ENCODE measurements at regions not wholly inside any gene's neighbourhood (a gene's known extent, or its start where the extent isn't known, plus 50 kb on each side); places are given as distances from the start of the nearest gene placed in this dataset.

DNA sequence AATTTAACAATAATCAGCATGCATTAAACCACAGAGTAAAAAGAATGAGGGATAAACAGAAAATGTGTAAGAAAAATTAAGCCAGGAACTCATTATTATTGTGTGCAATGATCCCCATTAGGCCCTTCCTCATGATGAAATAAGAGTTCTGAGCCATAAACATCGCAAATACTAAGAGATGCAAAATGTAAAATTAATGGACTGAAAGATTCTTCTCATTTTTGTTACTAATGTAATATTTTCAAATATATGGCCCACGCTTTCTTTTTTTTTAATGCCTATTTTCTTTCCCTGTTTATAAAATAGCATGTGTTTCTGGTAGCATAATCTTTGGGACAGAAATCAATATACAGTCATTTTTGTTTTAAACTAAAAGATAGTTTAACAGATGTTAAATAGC lies 281.0 kb downstream of the PDGFC start:
- no peaks in the 10 kb centered on the region for H3K9me3 Mint-ChIP-seq
- peaks cover 5% of the 10 kb centered on the region for H3K27me3 Mint-ChIP-seq (ENCODE audit: low read depth)
- TF ChIP-seq, protein P1, sequence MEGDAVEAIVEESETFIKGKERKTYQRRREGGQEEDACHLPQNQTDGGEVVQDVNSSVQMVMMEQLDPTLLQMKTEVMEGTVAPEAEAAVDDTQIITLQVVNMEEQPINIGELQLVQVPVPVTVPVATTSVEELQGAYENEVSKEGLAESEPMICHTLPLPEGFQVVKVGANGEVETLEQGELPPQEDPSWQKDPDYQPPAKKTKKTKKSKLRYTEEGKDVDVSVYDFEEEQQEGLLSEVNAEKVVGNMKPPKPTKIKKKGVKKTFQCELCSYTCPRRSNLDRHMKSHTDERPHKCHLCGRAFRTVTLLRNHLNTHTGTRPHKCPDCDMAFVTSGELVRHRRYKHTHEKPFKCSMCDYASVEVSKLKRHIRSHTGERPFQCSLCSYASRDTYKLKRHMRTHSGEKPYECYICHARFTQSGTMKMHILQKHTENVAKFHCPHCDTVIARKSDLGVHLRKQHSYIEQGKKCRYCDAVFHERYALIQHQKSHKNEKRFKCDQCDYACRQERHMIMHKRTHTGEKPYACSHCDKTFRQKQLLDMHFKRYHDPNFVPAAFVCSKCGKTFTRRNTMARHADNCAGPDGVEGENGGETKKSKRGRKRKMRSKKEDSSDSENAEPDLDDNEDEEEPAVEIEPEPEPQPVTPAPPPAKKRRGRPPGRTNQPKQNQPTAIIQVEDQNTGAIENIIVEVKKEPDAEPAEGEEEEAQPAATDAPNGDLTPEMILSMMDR (IDR thresholded peaks at IDR 0.05; ENCODE audit: unreplicated experiment in 3 of 3), result no peak
- no peaks in the 10 kb centered on the region for H3K36me3 Mint-ChIP-seq (ENCODE audit: low read depth)
- H3K4me3 Mint-ChIP-seq, result no peak overlapping the region
- no peak overlapping the region for H3K27ac Mint-ChIP-seq
- peaks cover 60% of the 10 kb centered on the region for H3K4me1 Mint-ChIP-seq

DNA sequence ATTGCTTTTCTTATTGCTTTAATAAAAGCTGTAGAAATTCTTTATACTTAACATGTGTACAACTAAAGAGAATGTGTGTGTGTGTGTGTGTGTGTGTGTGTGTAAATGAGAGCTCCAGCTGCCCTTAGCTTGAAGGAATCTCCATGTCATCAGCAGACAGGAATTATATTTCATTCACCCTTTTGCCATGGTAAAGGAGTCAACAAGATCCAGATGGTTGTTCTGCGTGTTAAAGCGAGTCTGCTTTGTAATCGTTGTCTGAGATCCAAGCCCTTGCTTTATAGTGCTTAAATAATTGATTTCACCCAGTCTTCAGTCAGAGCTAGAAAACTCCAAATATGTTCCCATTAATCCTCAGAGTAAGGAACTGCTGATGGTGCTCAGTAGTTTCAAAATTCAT lies 285.5 kb downstream of the PDGFC start:
- Mint-ChIP-seq H3K27ac (peak overlapping the region; percentile 19 to 80 (median 36)), H3K9me3 (no peaks in the 10 kb centered on the region), H3K36me3 (ENCODE audit: low read depth) (no peaks in the 10 kb centered on the region), H3K27me3 (ENCODE audit: low read depth) (no peaks in the 10 kb centered on the region), H3K4me1 (peaks cover 35% of the 10 kb centered on the region), H3K4me3 (peak overlapping the region in 1 of 3 experiments; percentile 13)
- TF ChIP-seq, protein P1 (IDR thresholded peaks at IDR 0.05; ENCODE audit: unreplicated experiment in 3 of 3), result no peak

DNA sequence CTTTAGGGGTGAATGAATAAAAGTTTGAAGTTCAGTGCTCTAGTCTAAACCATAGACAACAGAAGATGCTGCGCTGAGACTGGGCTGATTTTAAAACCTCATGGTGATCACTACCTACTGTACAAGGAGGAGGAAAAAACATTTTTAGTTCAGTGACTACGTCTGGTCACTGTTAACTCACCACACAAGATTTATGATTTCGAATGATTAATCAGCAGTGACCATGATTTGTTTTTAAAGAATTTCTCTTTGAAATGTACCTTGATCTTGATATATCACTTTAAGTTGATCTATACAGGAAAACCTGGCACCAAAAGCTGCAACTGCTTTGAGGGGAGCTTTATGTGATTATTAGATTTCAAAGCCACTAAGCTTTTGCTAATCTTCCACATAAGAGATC lies 286.3 kb downstream of the PDGFC start:
- peak overlapping the region in 2 of 3 experiments; percentile 36 to 80 for H3K27ac Mint-ChIP-seq
- peaks cover 35% of the 10 kb centered on the region for H3K4me1 Mint-ChIP-seq
- no peak overlapping the region for H3K4me3 Mint-ChIP-seq
- TF ChIP-seq, protein P1 (IDR thresholded peaks at IDR 0.05; ENCODE audit: unreplicated experiment in 3 of 3), result no peak
- H3K9me3 Mint-ChIP-seq, result no peaks in the 10 kb centered on the region
- H3K36me3 Mint-ChIP-seq (ENCODE audit: low read depth), result no peaks in the 10 kb centered on the region
- no peaks in the 10 kb centered on the region for H3K27me3 Mint-ChIP-seq (ENCODE audit: low read depth)

DNA sequence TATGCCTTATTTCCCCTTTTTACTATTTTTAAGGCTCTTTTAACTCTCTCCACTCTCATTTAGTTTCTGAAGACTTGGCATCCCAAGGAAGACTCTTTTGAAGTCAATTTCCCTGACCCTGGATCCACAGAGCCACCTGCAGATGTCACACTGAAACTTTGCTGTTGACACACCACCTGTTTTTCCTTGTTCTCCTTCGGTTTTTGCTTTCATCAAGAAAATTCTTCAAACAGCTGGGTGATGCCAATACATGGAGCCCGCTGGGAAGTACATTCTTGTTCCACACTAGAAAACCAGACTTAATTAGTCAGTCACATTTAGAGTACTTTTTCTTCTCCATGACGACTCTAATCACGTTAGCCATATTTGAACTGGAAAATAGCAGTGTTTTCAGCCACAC lies 293.9 kb downstream of the PDGFC start:
- H3K27ac Mint-ChIP-seq, result peak overlapping the region; percentile 37 to 87 (median 76)
- no peaks in the 10 kb centered on the region for H3K27me3 Mint-ChIP-seq (ENCODE audit: low read depth)
- H3K36me3 Mint-ChIP-seq (ENCODE audit: low read depth), result no peaks in the 10 kb centered on the region
- no peak overlapping the region for H3K4me3 Mint-ChIP-seq
- H3K4me1 Mint-ChIP-seq, result peaks cover 23% of the 10 kb centered on the region
- TF ChIP-seq, protein P1 (IDR thresholded peaks at IDR 0.05; ENCODE audit: unreplicated experiment in 3 of 3), result no peak
- H3K9me3 Mint-ChIP-seq, result no peaks in the 10 kb centered on the region

DNA sequence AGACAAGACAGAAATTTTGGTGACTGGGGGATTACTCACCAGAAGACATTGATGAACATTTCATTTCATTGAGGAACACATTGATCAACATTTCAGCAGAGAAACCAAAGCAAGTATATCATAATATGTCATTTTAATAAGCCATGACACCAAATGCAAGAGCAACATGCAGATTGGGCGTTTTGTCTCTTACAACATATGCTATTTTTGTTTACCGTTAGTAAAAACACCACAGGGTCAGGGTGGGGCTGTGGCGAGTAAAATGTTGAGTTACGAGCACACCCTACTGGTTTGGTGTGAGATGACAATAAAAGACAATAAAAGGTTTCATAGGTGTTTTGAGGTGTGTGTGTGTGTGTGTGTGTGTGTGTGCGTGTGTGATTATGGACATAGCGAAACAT lies 294.5 kb downstream of the PDGFC start:
- TF ChIP-seq, protein P1 (IDR thresholded peaks at IDR 0.05; ENCODE audit: unreplicated experiment in 3 of 3), result peak in 1 of 3 experiments; percentile 33
- H3K36me3 Mint-ChIP-seq (ENCODE audit: low read depth), result no peaks in the 10 kb centered on the region
- H3K4me1 Mint-ChIP-seq, result peaks cover 23% of the 10 kb centered on the region
- H3K27me3 Mint-ChIP-seq (ENCODE audit: low read depth), result no peaks in the 10 kb centered on the region
- no peaks in the 10 kb centered on the region for H3K9me3 Mint-ChIP-seq
- peak overlapping the region; percentile 37 to 87 (median 76) for H3K27ac Mint-ChIP-seq
- H3K4me3 Mint-ChIP-seq, result no peak overlapping the region

DNA sequence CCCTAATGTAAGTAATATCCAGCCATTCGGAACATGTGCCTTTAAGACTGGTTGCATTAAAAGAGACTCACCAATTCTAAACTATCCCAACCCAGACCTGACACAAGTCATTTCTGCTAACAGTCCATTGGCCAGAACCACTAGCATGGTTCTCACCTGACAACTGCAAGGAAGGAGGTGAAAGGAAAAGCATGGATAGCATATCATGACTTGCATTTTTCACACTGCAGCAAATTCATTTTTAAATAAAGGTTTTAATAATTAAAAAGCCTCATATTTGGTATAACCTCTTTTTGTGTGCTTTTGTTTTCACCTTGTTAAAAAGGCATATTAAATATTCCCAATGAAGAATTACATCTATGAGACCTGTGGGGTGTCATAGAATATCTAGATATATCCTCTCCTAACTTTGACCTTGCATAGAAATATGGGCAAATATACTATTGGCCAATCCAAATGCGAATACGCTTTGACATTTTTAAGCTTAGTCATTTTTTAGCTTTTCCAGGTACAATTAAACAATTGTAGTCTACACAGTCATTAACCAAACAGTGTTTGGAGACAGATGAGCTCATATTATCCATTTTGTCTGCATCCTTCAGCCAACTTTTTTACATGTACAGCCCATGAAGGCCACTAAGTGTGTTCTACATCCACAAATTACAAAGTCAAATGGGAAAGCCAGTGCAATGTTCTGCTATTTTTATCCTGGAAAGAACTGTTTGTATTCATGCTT lies 295.3 kb downstream of the PDGFC start:
- no peak overlapping the region for H3K4me3 Mint-ChIP-seq
- peaks cover 23% of the 10 kb centered on the region for H3K4me1 Mint-ChIP-seq
- H3K36me3 Mint-ChIP-seq (ENCODE audit: low read depth), result no peaks in the 10 kb centered on the region
- no peaks in the 10 kb centered on the region for H3K27me3 Mint-ChIP-seq (ENCODE audit: low read depth)
- H3K9me3 Mint-ChIP-seq, result no peaks in the 10 kb centered on the region
- TF ChIP-seq, protein P1 (IDR thresholded peaks at IDR 0.05; ENCODE audit: unreplicated experiment in 3 of 3), result no peak
- H3K27ac Mint-ChIP-seq, result peak overlapping the region in 2 of 3 experiments; percentile 76 to 87

Measured in nephron (organoid).